Mesodermal cell (in vitro differentiated cells): ENCODE measurements at regions not wholly inside any gene's neighbourhood (a gene's known extent, or its start where the extent isn't known, plus 50 kb on each side); places are given as distances from the start of the nearest gene placed in this dataset.

Experiments used
- H3K27ac ChIP-seq: 2 replicates; pipeline ENCODE4 v1.7.0; 2013; ENCODE audit warnings: mild to moderate bottlenecking, low read depth, low read length, moderate library complexity; ENCODE audit not compliant: severe bottlenecking
- H3K36me3 ChIP-seq: 2 replicates; pipeline ENCODE4 v1.7.1; 2013; ENCODE audit warnings: mild to moderate bottlenecking, low read length, moderate library complexity; ENCODE audit not compliant: control insufficient read depth, insufficient read depth
- H3K4me1 ChIP-seq: one replicate; pipeline ENCODE4 v1.7.1; 2013; ENCODE audit warnings: mild to moderate bottlenecking, low read length; ENCODE audit not compliant: insufficient read depth, control insufficient read depth, poor library complexity, severe bottlenecking
- H3K4me3 ChIP-seq: 2 replicates; pipeline ENCODE4 v1.7.0; 2013; ENCODE audit warnings: low read length, control low read depth, mild to moderate bottlenecking; ENCODE audit not compliant: insufficient read depth, poor library complexity, severe bottlenecking; ENCODE audit errors: extremely low read depth
- H3K9me3 ChIP-seq: 2 replicates; pipeline ENCODE4 v1.7.1; 2013; ENCODE audit warnings: mild to moderate bottlenecking, low read length, moderate library complexity; ENCODE audit not compliant: control insufficient read depth
- WGBS, 2 experiments: methylation state at CpG; one replicate each; pipeline ENCODE4 v1.1.5; 2013; ENCODE audit warnings: missing lambda C conversion rate in 2 of 2; ENCODE audit not compliant: insufficient coverage in 2 of 2; 5-methylcytosine and 5-hydroxymethylcytosine counted together

GRCh38 chr3:22885574-22886341 lies 317.4 kb upstream of the UBE2E2 start:
- Histone ChIP-seq H3K4me3 (no peak overlapping the region), H3K36me3 (no peaks in the 10 kb centered on the region), H3K4me1 (no peaks in the 10 kb centered on the region), H3K27ac (no peak overlapping the region), H3K9me3 (no peaks in the 10 kb centered on the region)
- 40 to 100% methylated on average over 1 of the region's 6 CpGs for WGBS, 2 experiments

DNA sequence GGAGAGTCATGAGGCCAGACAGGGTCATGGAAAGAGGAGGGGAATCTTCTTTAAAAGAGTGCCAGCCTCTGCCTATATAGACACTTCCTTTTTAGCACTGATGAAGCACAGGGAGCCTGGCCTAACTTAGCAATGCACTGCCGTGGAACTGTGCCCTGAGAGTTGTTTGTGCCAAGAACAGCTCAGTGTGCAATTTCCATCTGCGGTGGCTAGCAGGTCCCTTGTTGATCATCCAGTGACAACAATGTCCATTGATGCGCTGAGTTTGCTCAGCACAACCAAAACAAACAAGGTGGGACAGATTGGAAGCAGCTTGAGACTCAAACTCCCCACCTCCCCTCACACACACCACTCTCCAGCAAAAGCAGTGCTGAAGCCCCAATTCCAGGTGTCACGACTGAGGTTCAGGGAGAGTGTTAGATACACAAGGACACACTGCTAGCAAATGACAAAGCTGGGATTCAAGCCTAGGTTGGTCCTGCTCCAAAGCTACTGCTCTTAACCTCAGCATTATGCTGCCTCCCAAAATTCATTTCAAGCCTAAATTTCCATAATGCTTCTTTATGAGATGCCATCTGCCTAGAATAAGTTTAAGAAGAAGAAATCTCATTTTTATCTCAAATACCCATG lies 316.6 kb upstream of the UBE2E2 start:
- Histone ChIP-seq H3K4me1 (no peaks in the 10 kb centered on the region), H3K4me3 (no peak overlapping the region), H3K36me3 (no peaks in the 10 kb centered on the region), H3K9me3 (no peaks in the 10 kb centered on the region), H3K27ac (no peak overlapping the region)
- 86 to 93% methylated on average over 4 of the region's 4 CpGs for WGBS, 2 experiments

GRCh38 chr3:22887664-22888291 lies 315.3 kb upstream of the UBE2E2 start:
- no peak overlapping the region for H3K4me3 ChIP-seq
- H3K4me1 ChIP-seq: no peaks in the 10 kb centered on the region
- WGBS, 2 experiments: no CpG with 5 or more reads among the region's 2 CpGs
- no peaks in the 10 kb centered on the region for H3K36me3 ChIP-seq
- H3K9me3 ChIP-seq: no peaks in the 10 kb centered on the region
- H3K27ac ChIP-seq: no peak overlapping the region

DNA sequence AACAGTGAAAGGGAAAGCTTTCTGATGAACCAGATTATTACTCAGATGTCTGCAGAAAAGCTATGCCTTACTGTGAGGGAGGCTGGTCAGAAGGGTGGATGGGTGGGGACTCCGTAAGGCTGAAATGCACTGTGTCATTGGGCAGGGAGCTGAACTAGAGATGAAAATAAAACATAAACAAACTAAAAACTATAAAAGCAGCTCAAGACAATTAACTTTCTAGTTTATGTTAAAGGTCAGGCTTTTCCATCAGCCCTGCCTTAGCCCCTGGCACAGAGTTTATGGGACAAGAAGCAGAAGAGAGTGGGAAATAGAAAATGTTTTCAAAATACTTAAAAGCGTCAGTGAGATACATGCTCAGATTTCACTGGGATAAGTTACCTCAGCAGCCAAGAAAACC lies 310.0 kb upstream of the UBE2E2 start:
- Histone ChIP-seq H3K27ac (no peak overlapping the region), H3K4me3 (no peak overlapping the region), H3K4me1 (no peaks in the 10 kb centered on the region), H3K36me3 (no peaks in the 10 kb centered on the region), H3K9me3 (no peaks in the 10 kb centered on the region)
- WGBS, 2 experiments: no CpG with 5 or more reads among the region's 2 CpGs

DNA sequence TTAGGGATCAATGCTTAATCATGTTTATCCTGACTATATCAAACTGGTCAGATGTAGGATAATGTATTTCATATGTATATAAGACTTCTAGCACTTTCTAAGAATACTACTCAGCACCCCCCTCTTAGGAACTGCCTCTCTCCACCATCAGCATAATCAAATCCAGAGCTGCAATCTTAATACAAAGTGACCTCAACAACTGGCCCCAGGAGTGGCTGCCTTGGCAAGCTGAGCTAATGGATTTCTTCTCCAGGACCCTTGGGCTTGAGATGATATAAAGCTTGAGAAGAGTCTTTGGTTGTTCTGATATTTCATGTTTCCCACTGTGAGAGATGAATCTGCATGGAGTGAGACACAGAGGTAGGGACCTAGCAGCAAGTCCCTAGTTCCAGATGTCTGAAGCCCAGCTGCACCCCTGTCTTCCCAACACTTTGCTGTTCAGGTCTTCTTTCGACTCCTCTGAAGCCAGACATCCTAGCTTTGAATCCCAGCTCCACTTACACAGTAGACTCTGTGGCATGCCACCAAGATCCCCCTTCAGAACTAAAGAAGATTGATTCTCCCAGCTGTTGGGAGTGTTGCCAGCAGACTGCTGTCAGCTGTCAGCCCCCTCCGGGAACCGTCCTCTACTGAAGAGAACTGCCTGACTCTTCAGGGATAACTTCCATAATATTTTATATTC lies 309.3 kb upstream of the UBE2E2 start:
- peak overlapping the region; percentile 4 for H3K27ac ChIP-seq
- H3K4me1 ChIP-seq: no peaks in the 10 kb centered on the region
- 84 to 92% methylated on average over 2 to 3 of the region's 3 CpGs for WGBS, 2 experiments
- no peaks in the 10 kb centered on the region for H3K9me3 ChIP-seq
- H3K36me3 ChIP-seq: no peaks in the 10 kb centered on the region
- no peak overlapping the region for H3K4me3 ChIP-seq

DNA sequence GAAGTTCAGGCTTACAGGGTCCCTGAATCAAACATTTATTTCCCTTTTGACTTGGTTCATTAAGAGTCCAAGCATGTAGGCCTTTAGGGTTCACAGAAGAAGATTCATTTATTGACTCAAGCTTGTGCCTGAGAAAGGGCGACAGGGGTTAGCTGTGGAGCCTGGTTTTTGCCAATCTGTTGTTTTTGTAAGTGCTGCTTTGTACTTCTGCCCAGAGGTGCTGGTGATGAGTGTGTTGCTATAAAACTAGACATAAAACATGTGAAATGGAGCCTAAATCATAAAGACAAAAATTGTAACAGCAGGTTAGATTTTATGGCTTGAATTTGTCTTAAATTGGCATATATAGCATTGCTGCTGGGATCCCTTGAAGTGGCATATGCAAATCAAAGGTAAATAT lies 308.3 kb upstream of the UBE2E2 start:
- 85 to 100% methylated on average over 1 of the region's 1 CpG for WGBS, 2 experiments
- no peaks in the 10 kb centered on the region for H3K4me1 ChIP-seq
- no peak overlapping the region for H3K4me3 ChIP-seq
- H3K9me3 ChIP-seq: no peaks in the 10 kb centered on the region
- no peak overlapping the region for H3K27ac ChIP-seq
- no peaks in the 10 kb centered on the region for H3K36me3 ChIP-seq

DNA sequence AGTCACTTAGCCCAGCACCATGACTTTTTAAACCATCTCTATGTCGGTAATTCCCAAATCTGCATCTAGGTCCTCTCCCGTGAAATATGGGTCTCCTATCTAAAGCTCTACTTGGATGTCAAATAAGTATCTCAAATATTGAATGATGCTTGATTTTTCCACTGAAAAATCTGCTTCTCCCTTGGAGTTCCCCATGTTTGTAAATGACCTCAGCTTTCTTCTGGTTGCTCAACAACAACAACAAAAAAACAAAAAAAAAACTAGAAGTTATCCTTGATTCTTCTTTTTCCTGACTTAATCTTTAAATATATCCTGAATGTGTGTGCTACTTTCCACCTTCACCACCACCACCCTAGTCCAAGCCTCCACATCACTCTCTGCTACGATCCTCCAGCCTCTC lies 307.5 kb upstream of the UBE2E2 start:
- 94 to 100% methylated on average over 2 to 3 of the region's 3 CpGs for WGBS, 2 experiments
- Histone ChIP-seq H3K4me3 (no peak overlapping the region), H3K27ac (no peak overlapping the region), H3K36me3 (no peaks in the 10 kb centered on the region), H3K9me3 (no peaks in the 10 kb centered on the region), H3K4me1 (no peaks in the 10 kb centered on the region)

DNA sequence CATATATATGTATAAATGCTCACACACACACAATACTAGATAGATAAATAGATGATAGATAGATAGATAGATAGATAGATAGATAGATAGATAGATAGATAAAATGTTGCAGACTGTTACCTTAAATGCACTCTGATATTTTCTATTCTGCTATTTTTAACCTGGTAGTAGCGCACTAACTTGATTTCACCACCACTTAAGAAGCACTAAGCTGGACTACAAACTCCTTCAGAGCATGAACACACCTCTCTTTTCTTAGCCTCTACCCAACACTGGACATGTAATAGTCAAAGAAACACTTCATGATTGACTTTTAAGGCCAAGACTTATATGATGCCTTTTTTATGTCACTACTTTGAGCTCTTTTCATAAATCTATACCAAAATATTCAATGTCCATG lies 304.6 kb upstream of the UBE2E2 start:
- Histone ChIP-seq H3K9me3 (peaks cover 5% of the 10 kb centered on the region), H3K36me3 (no peaks in the 10 kb centered on the region), H3K4me1 (no peaks in the 10 kb centered on the region), H3K27ac (no peak overlapping the region), H3K4me3 (no peak overlapping the region)
- whole genome bisulfite sequencing, 2 experiments: 83 to 100% methylated on average over 1 of the region's 1 CpG

GRCh38 chr3:22899441-22899840 lies 303.7 kb upstream of the UBE2E2 start:
- Histone ChIP-seq H3K36me3 (no peaks in the 10 kb centered on the region), H3K4me3 (no peak overlapping the region), H3K27ac (no peak overlapping the region), H3K9me3 (peaks cover 5% of the 10 kb centered on the region), H3K4me1 (no peaks in the 10 kb centered on the region)
- WGBS, 2 experiments: 90 to 91% methylated on average over 2 to 3 of the region's 4 CpGs

DNA sequence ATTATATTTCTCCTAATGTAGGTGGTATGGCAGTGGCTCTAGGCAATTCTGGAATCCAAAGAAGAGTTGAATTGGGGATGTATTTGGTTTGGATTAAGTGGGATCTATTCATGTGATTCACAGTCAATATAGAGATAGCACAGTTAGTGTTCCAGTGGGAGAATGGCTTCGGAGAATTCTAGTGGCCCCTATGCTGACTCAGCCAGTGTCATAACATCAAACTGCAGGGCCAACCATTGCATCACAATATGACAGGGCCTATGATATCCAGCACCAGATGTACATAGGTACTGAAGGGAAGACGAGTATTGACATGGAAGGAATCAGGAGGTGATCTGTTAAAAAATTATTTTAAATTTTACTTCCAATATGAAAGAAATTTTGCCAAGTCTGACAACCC lies 302.8 kb upstream of the UBE2E2 start:
- Histone ChIP-seq H3K36me3 (no peaks in the 10 kb centered on the region), H3K4me3 (no peak overlapping the region), H3K27ac (no peak overlapping the region), H3K9me3 (peaks cover 5% of the 10 kb centered on the region), H3K4me1 (no peaks in the 10 kb centered on the region)
- WGBS, 2 experiments: 100% methylated on average over 1 of the region's 2 CpGs; no CpG with 5 or more reads in 1 of the 2 experiments
